Dendritic cell treated with granulocyte-macrophage colony-stimulating factor and Interleukin-4, amounts not matched to agents 40 ng/mL and 50 ng/mL, for 4 days (primary cell): ENCODE measurements at regions not wholly inside any gene's neighbourhood (a gene's known extent, or its start where the extent isn't known, plus 50 kb on each side); places are given as distances from the start of the nearest gene placed in this dataset.

Experiments
- H3K27ac Mint-ChIP-seq: one replicate; pipeline ENCODE4 v1.8.0; 2022; ENCODE audit warnings: mild to moderate bottlenecking, mixed read lengths
- H3K27me3 Mint-ChIP-seq: one replicate; pipeline ENCODE4 v1.8.0; 2022; ENCODE audit warnings: mild to moderate bottlenecking, mixed read lengths
- H3K36me3 Mint-ChIP-seq: one replicate; pipeline ENCODE4 v1.8.0; 2022; ENCODE audit warnings: low read depth, mixed read lengths
- H3K4me1 Mint-ChIP-seq: one replicate; pipeline ENCODE4 v1.8.0; 2022; ENCODE audit warnings: low read depth, mixed read lengths
- H3K4me3 Mint-ChIP-seq: one replicate; pipeline ENCODE4 v1.8.0; 2022; ENCODE audit warnings: mild to moderate bottlenecking, moderate library complexity, mixed read lengths
- H3K9me3 Mint-ChIP-seq: one replicate; pipeline ENCODE4 v1.8.0; 2022; ENCODE audit warnings: mixed read lengths
- intact Hi-C: fragments of 100-400 bp; cut with micrococcal nuclease; formaldehyde crosslinking; loops from one replicate; pipeline ENCODE4 v1.15.0; 2022

DNA sequence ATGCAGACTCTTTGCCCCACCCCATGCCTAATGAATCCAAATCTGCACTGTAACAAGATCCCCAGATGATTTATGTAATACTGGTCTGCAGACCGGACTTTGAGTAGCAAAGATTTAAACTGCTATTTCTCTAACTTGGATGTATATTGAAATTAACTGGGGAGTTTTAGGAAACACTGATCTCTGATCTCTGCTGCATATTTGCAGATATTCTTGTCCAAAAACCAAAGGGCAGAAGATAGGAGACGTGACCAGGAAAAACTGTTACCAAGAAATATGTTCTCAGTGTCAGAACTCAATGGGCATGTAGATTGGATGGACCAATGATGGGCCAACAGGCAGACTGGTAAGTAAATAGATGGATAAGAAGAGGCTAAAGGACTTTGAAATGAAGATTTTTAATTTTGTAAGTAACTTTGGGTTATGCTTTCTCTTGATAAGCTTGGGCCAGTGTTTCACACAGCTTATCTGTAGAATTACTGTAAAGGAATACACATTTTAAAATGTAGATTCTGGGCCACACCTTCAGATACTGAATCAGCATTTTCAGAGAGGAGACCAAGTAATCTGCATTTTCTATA lies 64.5 kb upstream of the TP63 start:
- intact Hi-C loops = no loop called here

DNA sequence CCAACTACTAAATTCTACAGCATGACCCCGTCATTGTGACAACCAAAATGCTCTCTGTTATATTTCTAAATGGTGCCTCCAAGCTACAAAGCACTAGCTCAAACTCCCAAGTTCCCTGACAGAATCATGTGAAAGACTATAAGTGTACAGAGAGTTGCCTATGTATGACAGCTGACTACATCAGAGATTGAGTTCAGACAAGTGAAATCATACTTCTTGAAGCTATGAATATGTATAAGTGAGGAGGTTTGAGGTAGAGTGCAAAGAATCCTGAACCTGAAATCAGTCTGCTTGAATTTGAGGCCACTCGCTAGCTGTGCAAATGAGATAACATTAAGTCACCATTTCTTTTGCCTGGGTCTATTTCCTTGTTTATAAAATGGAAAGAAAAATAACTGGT lies 63.9 kb upstream of the TP63 start:
- Mint-ChIP-seq H3K4me1 (no peaks in the 10 kb centered on the region), H3K27ac (no peak overlapping the region), H3K36me3 (no peaks in the 10 kb centered on the region), H3K27me3 (no peaks in the 10 kb centered on the region), H3K9me3 (no peaks in the 10 kb centered on the region), H3K4me3 (no peak overlapping the region)
- intact Hi-C loops = no loop called here

More for the DNA sequence above, 64.5 kb upstream of the TP63 start:
- no peaks in the 10 kb centered on the region for H3K4me1 Mint-ChIP-seq
- H3K4me3 Mint-ChIP-seq = no peak overlapping the region
- H3K9me3 Mint-ChIP-seq = no peaks in the 10 kb centered on the region
- no peaks in the 10 kb centered on the region for H3K36me3 Mint-ChIP-seq
- no peak overlapping the region for H3K27ac Mint-ChIP-seq
- H3K27me3 Mint-ChIP-seq = no peaks in the 10 kb centered on the region

DNA sequence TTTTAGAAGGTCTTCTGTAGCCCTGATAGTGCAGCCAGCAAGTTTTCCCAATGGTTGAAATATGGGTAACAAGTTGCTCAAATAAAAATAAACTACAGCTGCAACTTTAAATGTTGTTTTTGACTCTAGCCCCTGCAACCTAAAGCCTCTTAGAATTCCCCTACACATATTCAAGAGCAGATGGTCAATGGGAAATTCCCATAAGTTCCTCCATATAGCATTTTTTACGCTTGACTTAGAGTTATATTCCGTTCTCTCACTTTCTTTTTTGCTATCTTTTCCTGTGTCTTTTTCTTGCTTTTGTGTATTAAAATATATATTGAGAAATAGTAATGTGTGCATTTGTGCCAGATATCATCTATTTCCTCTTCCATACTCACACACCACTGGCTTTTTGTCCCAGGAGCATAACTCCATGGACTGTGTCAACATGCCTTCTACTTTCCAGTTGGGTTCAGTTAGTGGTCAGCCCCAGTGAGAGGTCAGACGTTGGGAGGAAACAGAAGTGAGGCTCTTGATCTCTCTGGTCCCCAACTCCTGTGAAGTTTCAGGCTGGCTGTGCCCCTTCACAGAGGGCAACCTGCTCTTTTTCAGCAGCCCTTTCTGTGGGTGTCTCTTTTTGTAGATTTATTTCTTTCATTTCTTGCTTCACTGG lies 63.3 kb upstream of the TP63 start:
- intact Hi-C loops = no loop called here
- no peak overlapping the region for H3K27ac Mint-ChIP-seq
- no peaks in the 10 kb centered on the region for H3K9me3 Mint-ChIP-seq
- no peaks in the 10 kb centered on the region for H3K4me1 Mint-ChIP-seq
- no peaks in the 10 kb centered on the region for H3K27me3 Mint-ChIP-seq
- H3K4me3 Mint-ChIP-seq = no peak overlapping the region
- H3K36me3 Mint-ChIP-seq = no peaks in the 10 kb centered on the region

DNA sequence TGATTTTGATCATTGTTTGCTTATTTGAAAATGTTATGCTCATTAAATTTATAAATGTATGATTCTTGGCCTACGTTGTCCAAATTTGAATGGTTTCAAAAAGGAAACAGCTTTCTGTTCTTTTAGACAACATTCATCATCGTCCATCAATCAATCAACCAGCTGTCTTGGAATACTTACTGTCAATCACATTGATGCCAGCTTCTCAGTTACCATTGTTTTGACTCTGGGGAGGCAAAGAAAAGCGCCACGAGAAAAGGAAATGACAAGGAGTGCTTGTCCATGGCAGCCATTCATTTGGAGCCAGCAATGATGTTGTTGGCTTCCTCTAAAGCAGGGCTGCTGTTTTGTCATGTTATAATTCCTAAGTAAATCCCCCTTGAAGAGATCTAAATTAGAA lies 62.2 kb upstream of the TP63 start:
- intact Hi-C loops = no loop called here
- Mint-ChIP-seq H3K36me3 (no peaks in the 10 kb centered on the region), H3K4me3 (no peak overlapping the region), H3K4me1 (no peaks in the 10 kb centered on the region), H3K27me3 (no peaks in the 10 kb centered on the region), H3K9me3 (no peaks in the 10 kb centered on the region), H3K27ac (no peak overlapping the region)

DNA sequence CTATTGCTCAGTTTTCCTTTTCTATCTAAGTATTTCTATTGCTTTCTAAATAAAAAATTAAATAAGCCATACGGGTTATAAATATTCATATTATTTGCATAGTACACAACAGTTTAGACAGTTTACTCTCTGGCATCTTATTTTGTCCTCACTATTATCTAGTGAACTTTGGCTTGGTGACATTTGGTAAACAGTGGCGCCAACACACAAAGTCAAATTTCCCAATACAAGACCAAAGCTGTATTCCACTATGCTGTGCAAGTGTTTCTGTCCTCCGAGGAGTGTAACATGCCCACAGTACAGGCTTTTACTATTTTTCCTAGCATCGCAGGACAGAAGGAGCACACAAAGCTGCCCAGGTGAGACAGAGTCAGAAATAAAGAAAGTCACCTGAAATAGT lies 61.7 kb upstream of the TP63 start:
- Mint-ChIP-seq H3K4me1 (no peaks in the 10 kb centered on the region), H3K27ac (no peak overlapping the region), H3K27me3 (no peaks in the 10 kb centered on the region), H3K4me3 (no peak overlapping the region), H3K36me3 (no peaks in the 10 kb centered on the region), H3K9me3 (no peaks in the 10 kb centered on the region)
- intact Hi-C loops = no loop called here

DNA sequence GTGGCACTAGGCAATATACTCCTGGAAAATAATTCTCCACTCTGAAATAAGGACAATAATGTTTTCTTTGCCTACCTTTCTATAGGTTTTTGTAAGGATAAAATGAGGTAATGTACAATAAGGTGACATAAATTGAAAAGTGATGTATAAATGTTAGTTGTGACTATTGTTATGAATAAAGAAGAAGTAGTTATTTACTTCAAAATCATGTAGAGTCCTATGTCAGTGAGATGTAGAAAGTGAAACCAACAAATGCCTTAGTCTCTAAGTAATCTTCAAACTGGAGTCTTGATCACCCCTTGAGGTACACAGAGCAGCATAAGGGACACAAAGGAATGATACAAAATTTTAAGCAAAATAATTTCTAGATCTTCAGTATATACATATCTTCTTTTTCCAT lies 60.3 kb upstream of the TP63 start:
- no peak overlapping the region for H3K27ac Mint-ChIP-seq
- H3K9me3 Mint-ChIP-seq = no peaks in the 10 kb centered on the region
- no peaks in the 10 kb centered on the region for H3K27me3 Mint-ChIP-seq
- H3K36me3 Mint-ChIP-seq = no peaks in the 10 kb centered on the region
- intact Hi-C loops = no loop called here
- no peak overlapping the region for H3K4me3 Mint-ChIP-seq
- no peaks in the 10 kb centered on the region for H3K4me1 Mint-ChIP-seq

DNA sequence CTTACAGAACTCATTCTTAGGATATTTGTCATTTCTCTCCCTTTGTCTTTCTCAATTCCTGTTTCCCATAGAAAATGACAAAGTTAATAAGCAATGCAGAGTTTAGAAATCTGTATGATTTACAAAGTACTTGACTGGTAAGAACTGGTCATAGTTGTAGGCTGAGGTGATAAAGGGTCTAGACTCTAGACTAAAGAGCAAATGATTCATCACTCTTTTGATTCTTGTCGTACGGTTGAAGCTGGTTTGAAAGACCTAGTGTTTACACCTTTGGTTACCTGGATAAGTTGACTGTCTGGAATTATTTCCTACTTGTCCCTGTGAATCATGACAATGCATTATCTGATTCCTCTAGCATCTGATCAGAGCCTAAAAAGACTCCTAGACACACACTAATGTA lies 58.9 kb upstream of the TP63 start:
- peaks cover 1% of the 10 kb centered on the region for H3K9me3 Mint-ChIP-seq
- no peaks in the 10 kb centered on the region for H3K4me1 Mint-ChIP-seq
- no peaks in the 10 kb centered on the region for H3K27me3 Mint-ChIP-seq
- H3K27ac Mint-ChIP-seq = no peak overlapping the region
- no peaks in the 10 kb centered on the region for H3K36me3 Mint-ChIP-seq
- intact Hi-C loops = no loop called here
- H3K4me3 Mint-ChIP-seq = no peak overlapping the region

DNA sequence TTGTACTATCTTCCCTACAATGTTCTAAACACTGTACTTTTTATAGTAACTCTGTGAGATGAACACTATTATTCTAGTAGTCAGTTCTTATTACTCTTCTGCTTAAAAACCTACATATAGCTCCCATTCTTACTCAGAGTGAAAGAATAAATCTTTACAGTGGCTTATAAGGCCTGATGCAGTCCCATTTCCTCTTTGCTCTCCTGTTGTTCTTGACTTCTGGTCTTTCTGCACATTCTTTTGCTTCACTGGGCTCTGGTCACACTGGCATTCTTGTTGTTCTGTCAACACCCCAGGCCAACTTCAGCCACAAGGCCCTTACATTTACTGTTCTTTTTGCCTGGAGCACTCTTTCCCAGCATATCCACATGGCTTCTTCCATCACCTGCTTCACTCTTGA lies 58.2 kb upstream of the TP63 start:
- Mint-ChIP-seq H3K36me3 (no peaks in the 10 kb centered on the region), H3K27me3 (no peaks in the 10 kb centered on the region), H3K27ac (no peak overlapping the region), H3K9me3 (peaks cover 9% of the 10 kb centered on the region), H3K4me3 (no peak overlapping the region), H3K4me1 (no peaks in the 10 kb centered on the region)
- intact Hi-C loops = no loop called here

DNA sequence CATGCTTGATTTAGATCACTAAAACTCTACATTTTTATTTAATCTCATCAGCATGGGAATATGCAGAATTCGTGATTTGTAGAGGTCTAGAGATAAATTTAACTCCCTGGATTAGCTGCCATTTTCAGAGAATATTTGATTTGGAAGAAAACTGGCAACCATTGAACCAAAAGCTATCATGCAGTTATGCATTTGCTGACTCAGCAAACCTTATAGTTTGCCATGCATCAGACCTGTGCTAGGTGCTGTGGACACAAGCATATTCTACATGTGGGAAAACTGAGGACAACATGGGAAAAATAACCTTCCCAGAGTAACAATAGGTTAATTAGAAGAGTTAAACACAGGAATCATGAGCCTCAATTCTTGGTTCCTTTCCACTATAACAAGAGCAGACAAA lies 54.7 kb upstream of the TP63 start:
- intact Hi-C loops = no loop called here
- Mint-ChIP-seq H3K9me3 (peaks cover 17% of the 10 kb centered on the region), H3K36me3 (no peaks in the 10 kb centered on the region), H3K4me1 (no peaks in the 10 kb centered on the region), H3K4me3 (no peak overlapping the region), H3K27me3 (no peaks in the 10 kb centered on the region), H3K27ac (no peak overlapping the region)

DNA sequence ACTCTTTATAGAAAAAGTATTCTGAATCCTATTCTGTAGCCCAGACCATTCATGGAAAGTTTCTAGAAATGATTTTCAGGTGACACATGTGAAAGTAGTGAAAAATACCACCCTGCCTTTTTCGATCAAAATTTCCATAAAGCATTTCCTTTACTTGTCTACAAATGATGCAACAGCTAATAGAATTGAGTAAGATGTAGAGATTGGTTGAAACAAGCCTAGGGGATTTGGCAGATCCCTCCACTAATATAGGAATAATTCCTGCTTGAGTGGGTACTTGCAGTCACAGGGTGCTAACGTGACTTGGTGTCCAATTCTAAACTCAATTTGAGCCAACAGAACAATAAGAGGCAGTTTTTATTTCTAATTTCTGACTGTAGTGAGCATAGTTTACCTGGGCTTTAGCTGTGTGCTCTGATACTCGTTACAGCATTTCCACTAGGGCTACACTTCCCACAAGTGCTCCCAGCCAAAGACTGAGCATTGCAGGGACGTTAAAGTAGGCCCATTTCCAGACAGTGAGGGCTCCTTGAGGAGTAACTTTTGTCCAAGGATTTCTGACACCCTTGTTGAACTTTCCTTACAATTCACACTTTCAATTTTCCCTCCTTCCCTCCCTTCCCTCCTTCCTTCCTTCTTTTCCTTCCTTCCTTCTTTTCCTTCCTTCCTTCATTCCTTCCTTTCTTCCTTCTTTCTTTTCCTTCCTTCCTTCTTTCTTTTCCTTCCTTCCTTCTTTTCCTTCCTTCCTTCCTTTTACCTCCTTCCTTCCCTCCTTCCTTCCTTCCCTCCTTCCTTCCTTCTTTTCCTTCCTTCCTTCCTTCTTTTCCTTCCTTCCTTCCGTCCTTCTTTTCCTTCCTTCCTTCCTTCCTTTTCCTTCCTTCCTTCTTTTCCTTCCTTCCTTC lies 53.9 kb upstream of the TP63 start:
- Mint-ChIP-seq H3K4me1 (no peaks in the 10 kb centered on the region), H3K9me3 (peaks cover 17% of the 10 kb centered on the region), H3K36me3 (no peaks in the 10 kb centered on the region), H3K27me3 (no peaks in the 10 kb centered on the region), H3K4me3 (no peak overlapping the region), H3K27ac (no peak overlapping the region)
- intact Hi-C loops = no loop called here

DNA sequence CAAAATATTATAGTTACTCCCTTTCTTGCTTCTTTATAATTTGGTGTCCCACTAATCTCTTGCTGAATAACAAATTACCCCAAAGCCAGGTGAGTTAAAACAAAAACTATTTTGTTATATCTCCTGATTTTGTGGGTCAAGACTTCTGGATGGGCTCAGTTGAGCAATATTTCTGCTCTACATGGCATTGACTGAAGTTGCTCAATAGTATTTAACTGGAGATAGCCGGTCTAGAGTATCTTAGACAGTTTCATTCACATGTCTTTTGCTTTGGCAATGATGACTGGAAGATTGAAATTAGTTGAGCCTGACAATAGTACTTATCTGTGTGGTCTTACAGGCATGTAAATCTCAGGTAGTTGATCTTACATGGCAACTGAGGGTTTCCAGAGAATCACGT lies 51.0 kb upstream of the TP63 start:
- H3K27me3 Mint-ChIP-seq = no peaks in the 10 kb centered on the region
- intact Hi-C loops = no loop called here
- peaks cover 17% of the 10 kb centered on the region for H3K9me3 Mint-ChIP-seq
- no peaks in the 10 kb centered on the region for H3K4me1 Mint-ChIP-seq
- H3K36me3 Mint-ChIP-seq = no peaks in the 10 kb centered on the region
- no peak overlapping the region for H3K4me3 Mint-ChIP-seq
- no peak overlapping the region for H3K27ac Mint-ChIP-seq
